Mesenchymal stem cell (in vitro differentiated cells and primary cell): ENCODE measurements at regions not wholly inside any gene's neighbourhood (a gene's known extent, or its start where the extent isn't known, plus 50 kb on each side); places are given as distances from the start of the nearest gene placed in this dataset.

Experiments
- DNase-seq: peaks from one replicate; pipeline ENCODE4 v3.0.0-alpha.2; 2013
- H2AFZ ChIP-seq: one replicate; pipeline ENCODE4 v1.6.1; 2013; ENCODE audit warnings: low read depth, mild to moderate bottlenecking, control low read depth, inconsistent platforms, low read length, moderate library complexity
- H2AK5ac ChIP-seq: 2 replicates; pipeline ENCODE4 v1.6.1; 2013; ENCODE audit warnings: low read length, moderate library complexity, mild to moderate bottlenecking, inconsistent platforms; ENCODE audit not compliant: severe bottlenecking
- H2BK120ac ChIP-seq: one replicate; pipeline ENCODE4 v1.6.1; 2013; ENCODE audit warnings: low read depth, mild to moderate bottlenecking, inconsistent platforms, low read length, moderate library complexity
- H2BK12ac ChIP-seq, 2 experiments: one replicate each; pipeline ENCODE4 v1.6.1; 2013; ENCODE audit warnings: inconsistent platforms in 2 of 2, low read length in 2 of 2, mild to moderate bottlenecking in 2 of 2, moderate library complexity in 2 of 2, control low read depth in 1 of 2
- H2BK15ac ChIP-seq: one replicate; pipeline ENCODE4 v1.6.1; 2013; ENCODE audit warnings: mild to moderate bottlenecking, low read depth, inconsistent platforms; ENCODE audit not compliant: poor library complexity, severe bottlenecking
- H2BK5ac ChIP-seq: 2 replicates; pipeline ENCODE4 v1.6.1; 2013; ENCODE audit warnings: low read depth, mild to moderate bottlenecking, low read length, control low read depth, inconsistent platforms; ENCODE audit not compliant: poor library complexity, severe bottlenecking
- H3K14ac ChIP-seq, 2 experiments: one replicate each; pipeline ENCODE4 v1.6.1; 2013; ENCODE audit warnings: inconsistent platforms in 2 of 2, low read length in 2 of 2, control low read depth in 1 of 2, mild to moderate bottlenecking in 1 of 2, moderate library complexity in 1 of 2
- H3K18ac ChIP-seq, 2 experiments: one replicate each; pipeline ENCODE4 v1.6.1; 2013; ENCODE audit warnings: inconsistent platforms in 2 of 2, low read length in 2 of 2, control low read depth in 1 of 2, low read depth in 1 of 2, mild to moderate bottlenecking in 1 of 2
- H3K23ac ChIP-seq, 2 experiments: one replicate each; pipeline ENCODE4 v1.6.1; 2013; ENCODE audit warnings: inconsistent platforms in 2 of 2, low read length in 2 of 2, mild to moderate bottlenecking in 2 of 2, moderate library complexity in 2 of 2, control low read depth in 1 of 2
- H3K27ac ChIP-seq: 2 replicates; pipeline ENCODE4 v1.5.1; 2013; ENCODE audit warnings: mild to moderate bottlenecking, moderate library complexity, low read length, control low read depth, inconsistent platforms; ENCODE audit not compliant: poor library complexity, severe bottlenecking
- H3K27me3 ChIP-seq, 2 experiments: 2 replicates each; pipeline versions ENCODE4 v1.6.1 to v1.7.0; 2013; ENCODE audit warnings: low read length in 2 of 2, mild to moderate bottlenecking in 2 of 2, moderate library complexity in 2 of 2, control low read depth in 1 of 2, inconsistent platforms in 1 of 2; ENCODE audit not compliant: control insufficient read depth in 1 of 2, insufficient read depth in 1 of 2
- H3K36me3 ChIP-seq, 2 experiments: 2 replicates each; pipeline versions ENCODE4 v1.6.1 to v1.7.0; 2013; ENCODE audit warnings: low read length in 2 of 2, control low read depth in 1 of 2, inconsistent platforms in 1 of 2, low read depth in 1 of 2, mild to moderate bottlenecking in 1 of 2; ENCODE audit not compliant: insufficient read depth in 2 of 2, control insufficient read depth in 1 of 2
- H3K4ac ChIP-seq, 2 experiments: one replicate each; pipeline ENCODE4 v1.6.1; 2013; ENCODE audit warnings: inconsistent platforms in 2 of 2, low read length in 2 of 2, mild to moderate bottlenecking in 2 of 2, moderate library complexity in 2 of 2, control low read depth in 1 of 2, low read depth in 1 of 2
- H3K4me1 ChIP-seq: 2 replicates; pipeline ENCODE4 v1.6.1; 2013; ENCODE audit warnings: low read depth, low read length, control low read depth; ENCODE audit not compliant: control insufficient read depth, insufficient read depth
- H3K4me2 ChIP-seq: 2 replicates; pipeline ENCODE4 v1.6.1; 2013; ENCODE audit warnings: low read length, mild to moderate bottlenecking, inconsistent platforms; ENCODE audit not compliant: poor library complexity, severe bottlenecking
- H3K4me3 ChIP-seq, 2 experiments: 2 replicates each; pipeline versions ENCODE4 v1.5.1 to v1.7.0; 2013; ENCODE audit warnings: low read length in 2 of 2, mild to moderate bottlenecking in 2 of 2, control low read depth in 1 of 2, low read depth in 1 of 2; ENCODE audit not compliant: insufficient read depth in 1 of 2
- H3K79me1 ChIP-seq: replicated peaks from 2 replicates; pipeline ENCODE4 v1.6.1; 2013; ENCODE audit warnings: mild to moderate bottlenecking, control low read depth, low read length, inconsistent platforms; ENCODE audit not compliant: poor library complexity, severe bottlenecking
- H3K9ac ChIP-seq: 2 replicates; pipeline ENCODE4 v1.7.0; 2013; ENCODE audit warnings: mild to moderate bottlenecking, low read length, moderate library complexity
- H3K9me3 ChIP-seq: 2 replicates; pipeline ENCODE4 v1.7.0; 2013; ENCODE audit warnings: mild to moderate bottlenecking, low read length; ENCODE audit not compliant: control insufficient read depth
- H4K8ac ChIP-seq: one replicate; pipeline ENCODE4 v1.6.1; 2013; ENCODE audit warnings: inconsistent platforms, mild to moderate bottlenecking, low read length, moderate library complexity
- H4K91ac ChIP-seq: one replicate; pipeline ENCODE4 v1.6.1; 2013; ENCODE audit warnings: mild to moderate bottlenecking, low read length, inconsistent platforms
- WGBS: methylation state at CpG from one replicate; pipeline ENCODE4 v1.1.7; 2013; ENCODE audit warnings: mixed read lengths; 5-methylcytosine and 5-hydroxymethylcytosine counted together

GRCh38 chr2:12090072-12090471 lies 343.6 kb downstream of the LPIN1 start:
- Histone ChIP-seq H2AFZ (no peak overlapping the region), H3K23ac (no peak overlapping the region), H2AK5ac (no peak overlapping the region), H3K4me2 (no peak overlapping the region), H3K9me3 (no peaks in the 10 kb centered on the region), H4K8ac (no peak overlapping the region), H3K36me3 (no peaks in the 10 kb centered on the region), H4K91ac (no peak overlapping the region), H3K4ac (no peak overlapping the region), H2BK5ac (no peak overlapping the region), H3K18ac (no peak overlapping the region), H3K4me3 (no peak overlapping the region), H3K4me1 (peaks cover 2% of the 10 kb centered on the region), H3K79me1 (no peaks in the 10 kb centered on the region), H2BK120ac (no peak overlapping the region), H2BK15ac (no peak overlapping the region), H3K9ac (no peak overlapping the region), H3K27ac (no peak overlapping the region), H2BK12ac (no peak overlapping the region), H3K27me3 (no peaks in the 10 kb centered on the region), H3K14ac (no peak overlapping the region)
- WGBS, result 88% methylated on average over 3 of the region's 3 CpGs
- DNase-seq, result no peak

GRCh38 chr2:12090590-12090989 lies 344.2 kb downstream of the LPIN1 start:
- no peaks in the 10 kb centered on the region for H3K9me3 ChIP-seq
- no peak overlapping the region for H2BK120ac ChIP-seq
- no peak overlapping the region for H4K91ac ChIP-seq
- H4K8ac ChIP-seq, result no peak overlapping the region
- H3K79me1 ChIP-seq, result no peaks in the 10 kb centered on the region
- H2AFZ ChIP-seq, result no peak overlapping the region
- no peaks in the 10 kb centered on the region for H3K27me3 ChIP-seq
- H2BK5ac ChIP-seq, result no peak overlapping the region
- no peak overlapping the region for H2BK12ac ChIP-seq
- peaks cover 2% of the 10 kb centered on the region for H3K4me1 ChIP-seq
- H3K23ac ChIP-seq, result no peak overlapping the region
- WGBS, result 92% methylated on average over 2 of the region's 3 CpGs
- H3K27ac ChIP-seq, result no peak overlapping the region
- H3K14ac ChIP-seq, result no peak overlapping the region
- H3K4me2 ChIP-seq, result no peak overlapping the region
- no peaks in the 10 kb centered on the region for H3K36me3 ChIP-seq
- no peak for DNase-seq
- H3K4ac ChIP-seq, result no peak overlapping the region
- no peak overlapping the region for H3K18ac ChIP-seq
- H2BK15ac ChIP-seq, result peak overlapping the region; percentile 40
- H3K4me3 ChIP-seq, result no peak overlapping the region
- no peak overlapping the region for H3K9ac ChIP-seq
- H2AK5ac ChIP-seq, result no peak overlapping the region

GRCh38 chr2:12091201-12091806 lies 344.9 kb downstream of the LPIN1 start:
- H3K79me1 ChIP-seq, result no peaks in the 10 kb centered on the region
- WGBS, result 86% methylated on average over 2 of the region's 4 CpGs
- H3K23ac ChIP-seq, result no peak overlapping the region

GRCh38 chr2:12094134-12094533 lies 347.7 kb downstream of the LPIN1 start:
- Histone ChIP-seq H3K27me3 (no peaks in the 10 kb centered on the region), H2AFZ (no peak overlapping the region), H3K36me3 (no peaks in the 10 kb centered on the region), H3K9ac (no peak overlapping the region), H2BK12ac (no peak overlapping the region), H2BK15ac (no peak overlapping the region), H3K14ac (no peak overlapping the region), H3K4me1 (peaks cover 4% of the 10 kb centered on the region), H3K9me3 (no peaks in the 10 kb centered on the region), H2BK120ac (no peak overlapping the region), H3K4me3 (no peak overlapping the region), H3K4me2 (no peak overlapping the region), H4K91ac (no peak overlapping the region), H3K4ac (no peak overlapping the region), H3K23ac (no peak overlapping the region), H3K27ac (no peak overlapping the region), H2AK5ac (no peak overlapping the region), H2BK5ac (no peak overlapping the region), H3K79me1 (no peaks in the 10 kb centered on the region), H3K18ac (no peak overlapping the region), H4K8ac (no peak overlapping the region)
- no peak for DNase-seq
- WGBS, result 93% methylated on average over 3 of the region's 3 CpGs

More at GRCh38 chr2:12091201-12091806, 344.9 kb downstream of the LPIN1 start:
- no peak overlapping the region for H4K91ac ChIP-seq
- H2AK5ac ChIP-seq, result no peak overlapping the region
- H2BK15ac ChIP-seq, result no peak overlapping the region
- H3K4me2 ChIP-seq, result no peak overlapping the region
- H3K27ac ChIP-seq, result no peak overlapping the region
- peaks cover 2% of the 10 kb centered on the region for H3K4me1 ChIP-seq
- H3K27me3 ChIP-seq, result no peaks in the 10 kb centered on the region
- H2BK120ac ChIP-seq, result no peak overlapping the region
- no peak overlapping the region for H2AFZ ChIP-seq
- no peaks in the 10 kb centered on the region for H3K9me3 ChIP-seq
- no peak overlapping the region for H2BK12ac ChIP-seq
- no peak overlapping the region for H3K4me3 ChIP-seq
- H3K4ac ChIP-seq, result no peak overlapping the region
- H4K8ac ChIP-seq, result no peak overlapping the region
- H3K9ac ChIP-seq, result no peak overlapping the region
- no peaks in the 10 kb centered on the region for H3K36me3 ChIP-seq
- no peak for DNase-seq
- H2BK5ac ChIP-seq, result no peak overlapping the region
- H3K18ac ChIP-seq, result no peak overlapping the region
- no peak overlapping the region for H3K14ac ChIP-seq
